PFSK-1 (cell line): ENCODE measurements at regions not wholly inside any gene's neighbourhood (a gene's known extent, or its start where the extent isn't known, plus 50 kb on each side); places are given as distances from the start of the nearest gene placed in this dataset.

Experiments
- FOXP2 ChIP-seq: optimal IDR thresholded peaks from 2 replicates; pipeline ENCODE3; 2011; ENCODE audit warnings: borderline replicate concordance, control low read depth, inconsistent platforms; ENCODE audit not compliant: insufficient read depth; ENCODE audit errors: extremely low read length, extremely low read depth
- POLR2AphosphoS5 ChIP-seq: IDR thresholded peaks from 2 replicates; pipeline ENCODE4 v1.6.1; 2012; ENCODE audit warnings: low read depth, mild to moderate bottlenecking, control low read depth, low read length, moderate library complexity
- REST ChIP-seq, 2 experiments: IDR thresholded peaks; 2 replicates each; pipeline versions ENCODE4 v1.6.1 to v1.8.0; 2011 to 2012; ENCODE audit warnings: low read depth in 2 of 2, low read length in 2 of 2, control low read depth in 1 of 2, inconsistent platforms in 1 of 2, mild to moderate bottlenecking in 1 of 2, moderate library complexity in 1 of 2; ENCODE audit not compliant: insufficient read depth in 1 of 2
- SIN3A ChIP-seq: IDR thresholded peaks from 2 replicates; pipeline ENCODE4 v1.6.1; 2012; ENCODE audit warnings: mild to moderate bottlenecking, low read length, moderate library complexity, borderline replicate concordance; ENCODE audit not compliant: insufficient read depth
- TAF1 ChIP-seq: IDR thresholded peaks from 2 replicates; pipeline ENCODE4 v1.6.1; 2012; ENCODE audit warnings: low read length, control low read depth, borderline replicate concordance; ENCODE audit not compliant: insufficient read depth

- TF ChIP-seq SIN3A, result no peak
- TF ChIP-seq FOXP2, result no peak
- no peak for TF ChIP-seq REST (IDR thresholded peaks at IDR 0.05; ENCODE audit: insufficient read depth in 1 of 2, low read depth in 2 of 2, low read length in 2 of 2)
- TF ChIP-seq POLR2AphosphoS5, result no peak
- TF ChIP-seq TAF1, result no peak
Observed at GRCh38 chr4:66681962-66682361, 863.3 kb downstream of the CENPC start.

GRCh38 chr4:66667249-66667648 is 878.1 kb downstream of the CENPC start:
- TF ChIP-seq SIN3A (no peak), FOXP2 (no peak), REST (IDR thresholded peaks at IDR 0.05; ENCODE audit: insufficient read depth in 1 of 2, low read depth in 2 of 2, low read length in 2 of 2) (no peak)

DNA sequence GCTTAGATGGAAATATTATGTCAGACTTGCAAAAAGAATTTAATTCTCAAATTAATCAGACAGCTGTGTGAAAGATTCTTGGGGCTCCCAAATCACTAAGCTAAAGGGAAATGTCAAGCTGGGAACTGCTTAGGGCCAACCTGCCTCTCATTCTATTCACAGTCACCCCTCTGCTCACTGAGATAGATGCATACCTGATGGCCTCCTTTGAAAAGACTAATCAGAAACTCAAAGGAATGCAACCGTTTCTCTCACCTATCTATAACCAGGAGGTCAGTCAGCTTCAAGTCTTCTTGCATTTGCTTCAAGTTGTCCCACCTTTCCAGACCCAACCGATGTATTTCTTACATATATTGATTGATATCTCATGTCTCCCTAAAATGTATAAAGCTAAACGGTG is 882.7 kb downstream of the CENPC start:
- TF ChIP-seq REST (IDR thresholded peaks at IDR 0.05; ENCODE audit: insufficient read depth in 1 of 2, low read depth in 2 of 2, low read length in 2 of 2), result no peak
- TF ChIP-seq SIN3A, result no peak
- no peak for TF ChIP-seq TAF1
- TF ChIP-seq POLR2AphosphoS5, result no peak
- no peak for TF ChIP-seq FOXP2

DNA sequence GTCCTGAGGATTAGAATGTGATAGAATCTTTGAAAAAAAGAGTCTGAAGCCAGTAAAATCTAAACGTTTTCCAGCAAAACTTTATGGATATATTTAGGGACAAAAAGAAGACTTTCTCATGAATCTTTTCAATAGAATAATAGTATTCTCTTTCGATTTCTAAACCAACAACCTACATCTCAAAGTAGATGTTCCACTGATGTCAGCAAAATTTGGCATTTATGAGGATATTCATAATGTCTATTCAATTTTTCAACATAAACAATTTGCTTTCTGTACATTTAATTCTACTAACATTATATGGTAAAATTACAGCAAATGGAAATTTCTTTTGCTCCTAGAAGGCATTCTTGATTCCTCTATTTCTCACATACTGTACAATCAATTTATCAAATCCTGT is 886.5 kb downstream of the CENPC start:
- TF ChIP-seq POLR2AphosphoS5 (no peak), FOXP2 (no peak), REST (IDR thresholded peaks at IDR 0.05; ENCODE audit: insufficient read depth in 1 of 2, low read depth in 2 of 2, low read length in 2 of 2) (no peak), TAF1 (no peak), SIN3A (no peak)

- TF ChIP-seq FOXP2, result no peak
- no peak for TF ChIP-seq REST (IDR thresholded peaks at IDR 0.05; ENCODE audit: insufficient read depth in 1 of 2, low read depth in 2 of 2, low read length in 2 of 2)
- TF ChIP-seq TAF1, result no peak
- TF ChIP-seq POLR2AphosphoS5, result no peak
Observed at GRCh38 chr4:66655505-66655904, 889.8 kb downstream of the CENPC start.
